Esophagus (tissue), 2 donors: ENCODE measurements at regions not wholly inside any gene's neighbourhood (a gene's known extent, or its start where the extent isn't known, plus 50 kb on each side); places are given as distances from the start of the nearest gene placed in this dataset.

ENCODE experiments used
- H3K27ac ChIP-seq, 2 donors: one replicate each; pipeline ENCODE4 v1.5.1; 2013; ENCODE audit warnings: low read depth in 2 of 2, mild to moderate bottlenecking in 2 of 2, inconsistent platforms in 1 of 2, low read length in 1 of 2, moderate library complexity in 1 of 2
- H3K27me3 ChIP-seq, 2 donors: one replicate each; pipeline ENCODE4 v1.6.1; 2013; ENCODE audit warnings: low read length in 2 of 2, control low read depth in 1 of 2, mild to moderate bottlenecking in 1 of 2; ENCODE audit not compliant: insufficient read depth in 2 of 2, control insufficient read depth in 1 of 2
- H3K36me3 ChIP-seq, 2 donors: one replicate each; pipeline ENCODE4 v1.6.1; 2013; ENCODE audit warnings: low read length in 1 of 2; ENCODE audit not compliant: control insufficient read depth in 2 of 2, insufficient read depth in 2 of 2
- H3K4me1 ChIP-seq, 2 donors: one replicate each; pipeline ENCODE4 v1.6.1; 2013; ENCODE audit warnings: low read length in 1 of 2; ENCODE audit not compliant: control insufficient read depth in 2 of 2, insufficient read depth in 2 of 2
- H3K4me3 ChIP-seq, 2 donors: one replicate each; pipeline ENCODE4 v1.5.1; 2013; ENCODE audit warnings: low read length in 2 of 2, mild to moderate bottlenecking in 2 of 2, low read depth in 1 of 2, moderate library complexity in 1 of 2
- H3K9me3 ChIP-seq, 2 donors: one replicate each; pipeline ENCODE4 v1.6.1; 2013; ENCODE audit warnings: mild to moderate bottlenecking in 2 of 2, low read depth in 1 of 2, low read length in 1 of 2, moderate library complexity in 1 of 2; ENCODE audit not compliant: control insufficient read depth in 2 of 2, insufficient read depth in 1 of 2
- WGBS, 2 donors: extraction: QIAGEN DNeasy Blood & Tissue Kit; methylation state at CpG; one replicate each; pipeline ENCODE4 v1.1.7; 2013; 5-methylcytosine and 5-hydroxymethylcytosine counted together
- donor health status: healthy with polysubstance abuse.
- donor health status: Bipolar disorder and iron deficiency.

- 86 to 88% methylated on average over 28 of the region's 28 CpGs for WGBS, 2 donors
- Histone ChIP-seq H3K27me3 (no peaks in the 10 kb centered on the region), H3K4me1 (peaks cover 3 to 4% of the 10 kb centered on the region in 2 donors), H3K36me3 (no peaks in the 10 kb centered on the region), H3K27ac (no peak overlapping the region), H3K9me3 (peaks cover 0 to 3% of the 10 kb centered on the region in 2 donors), H3K4me3 (no peak overlapping the region)
These were observed 190.8 kb upstream of the C14orf180 start for GRCh38 chr14:104388541-104389325.

DNA sequence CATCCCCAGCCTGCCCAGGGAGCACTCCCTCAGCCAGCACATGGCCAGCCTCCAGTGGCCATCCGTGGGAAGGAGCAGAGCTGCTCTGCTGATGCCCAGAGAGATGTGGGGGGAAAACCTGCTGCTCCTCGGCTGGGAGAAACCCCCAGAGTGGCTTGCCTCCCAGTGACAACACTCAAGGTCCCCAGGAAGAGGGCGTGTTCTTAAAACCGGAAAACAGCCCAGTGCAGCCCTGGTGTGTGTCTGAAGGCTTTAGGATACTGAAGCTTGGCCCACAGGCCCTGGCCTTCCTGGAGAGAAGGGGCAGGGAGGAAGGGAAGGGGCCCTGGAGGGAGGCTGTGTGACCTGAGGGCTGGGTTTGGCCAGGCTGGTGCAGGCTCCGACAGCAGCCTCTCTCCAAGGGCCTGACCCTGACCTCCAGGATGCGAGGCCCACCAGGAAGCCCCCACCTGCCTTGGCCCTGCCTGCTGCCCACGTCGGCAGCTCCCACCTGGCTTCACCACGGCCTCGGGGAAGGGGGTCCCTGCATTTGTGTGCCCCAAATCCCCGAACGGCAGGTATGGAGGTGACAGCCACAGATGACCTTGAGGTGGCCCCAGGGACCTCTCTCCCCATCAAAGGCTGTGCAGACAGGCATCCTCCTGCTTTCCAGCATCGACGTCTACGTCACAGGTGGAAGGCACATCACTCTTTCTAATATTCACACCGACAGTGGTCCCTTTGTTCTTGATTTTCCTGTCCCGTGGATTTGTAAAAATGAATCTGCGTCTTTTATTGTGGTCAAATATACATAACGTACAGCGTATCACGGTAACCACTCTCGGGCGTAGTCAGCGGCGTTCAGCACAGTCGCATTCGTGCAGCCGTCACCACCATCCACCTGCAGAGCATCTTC lies 190.0 kb upstream of the C14orf180 start:
- WGBS, 2 donors: 71 to 74% methylated on average over 28 of the region's 28 CpGs
- Histone ChIP-seq H3K27ac (no peak overlapping the region), H3K36me3 (no peaks in the 10 kb centered on the region), H3K9me3 (no peaks in the 10 kb centered on the region), H3K27me3 (no peaks in the 10 kb centered on the region), H3K4me3 (no peak overlapping the region), H3K4me1 (no peaks in the 10 kb centered on the region)

DNA sequence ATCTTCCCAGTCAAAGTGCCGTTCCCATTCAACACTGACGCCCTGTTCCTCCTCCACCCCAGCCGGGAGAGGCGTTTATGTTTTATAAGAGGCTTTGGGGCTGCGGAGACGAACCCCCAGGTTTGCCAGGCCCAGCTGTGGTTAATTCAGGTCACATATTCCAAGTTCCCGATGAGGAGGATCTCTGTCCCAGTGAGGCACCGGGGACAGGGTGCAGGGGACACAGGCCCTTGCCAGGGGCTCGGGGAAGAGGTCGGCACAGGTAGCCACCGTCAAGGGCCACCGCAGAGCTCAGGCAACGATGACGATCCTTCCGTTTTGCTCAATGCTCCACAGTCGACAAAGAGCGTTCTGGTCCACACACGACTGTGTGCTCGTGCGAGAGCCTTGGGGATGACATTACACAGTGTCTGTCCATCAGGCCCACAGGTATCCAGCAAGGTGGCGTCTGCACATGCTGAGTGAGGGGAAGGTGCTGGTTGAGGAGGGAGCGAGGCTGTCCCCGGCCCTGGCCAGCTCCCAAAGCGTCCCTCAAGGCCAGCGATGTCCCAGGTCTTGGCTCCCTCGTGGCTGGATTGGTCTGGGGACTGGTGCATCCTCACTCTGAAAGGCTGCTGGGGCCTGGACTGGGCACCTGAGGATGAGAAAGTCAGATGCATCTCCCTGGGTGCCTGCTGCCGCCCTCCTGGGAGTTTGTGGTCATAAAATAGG lies 189.2 kb upstream of the C14orf180 start:
- 82 to 89% methylated on average over 27 of the region's 27 CpGs for WGBS, 2 donors
- no peaks in the 10 kb centered on the region for H3K27me3 ChIP-seq
- no peaks in the 10 kb centered on the region for H3K9me3 ChIP-seq
- H3K4me1 ChIP-seq: no peaks in the 10 kb centered on the region
- H3K4me3 ChIP-seq: no peak overlapping the region
- H3K27ac ChIP-seq: no peak overlapping the region
- no peaks in the 10 kb centered on the region for H3K36me3 ChIP-seq

- 81 to 83% methylated on average over 33 of the region's 33 CpGs for WGBS, 2 donors
- no peaks in the 10 kb centered on the region for H3K4me1 ChIP-seq
- peaks cover 0 to 2% of the 10 kb centered on the region in 2 donors for H3K9me3 ChIP-seq
- no peaks in the 10 kb centered on the region for H3K27me3 ChIP-seq
- H3K27ac ChIP-seq: no peak overlapping the region
- no peak overlapping the region for H3K4me3 ChIP-seq
- H3K36me3 ChIP-seq: no peaks in the 10 kb centered on the region
These were observed 188.3 kb upstream of the C14orf180 start for GRCh38 chr14:104390941-104391901.

- peaks cover under 1 to 5% of the 10 kb centered on the region in 2 donors for H3K9me3 ChIP-seq
- no peaks in the 10 kb centered on the region for H3K4me1 ChIP-seq
- H3K4me3 ChIP-seq: no peak overlapping the region
- no peaks in the 10 kb centered on the region for H3K27me3 ChIP-seq
- no peaks in the 10 kb centered on the region for H3K36me3 ChIP-seq
- H3K27ac ChIP-seq: no peak overlapping the region
- 69 to 74% methylated on average over 6 of the region's 6 CpGs for WGBS, 2 donors
These were observed 187.6 kb upstream of the C14orf180 start for GRCh38 chr14:104392001-104392395.

DNA sequence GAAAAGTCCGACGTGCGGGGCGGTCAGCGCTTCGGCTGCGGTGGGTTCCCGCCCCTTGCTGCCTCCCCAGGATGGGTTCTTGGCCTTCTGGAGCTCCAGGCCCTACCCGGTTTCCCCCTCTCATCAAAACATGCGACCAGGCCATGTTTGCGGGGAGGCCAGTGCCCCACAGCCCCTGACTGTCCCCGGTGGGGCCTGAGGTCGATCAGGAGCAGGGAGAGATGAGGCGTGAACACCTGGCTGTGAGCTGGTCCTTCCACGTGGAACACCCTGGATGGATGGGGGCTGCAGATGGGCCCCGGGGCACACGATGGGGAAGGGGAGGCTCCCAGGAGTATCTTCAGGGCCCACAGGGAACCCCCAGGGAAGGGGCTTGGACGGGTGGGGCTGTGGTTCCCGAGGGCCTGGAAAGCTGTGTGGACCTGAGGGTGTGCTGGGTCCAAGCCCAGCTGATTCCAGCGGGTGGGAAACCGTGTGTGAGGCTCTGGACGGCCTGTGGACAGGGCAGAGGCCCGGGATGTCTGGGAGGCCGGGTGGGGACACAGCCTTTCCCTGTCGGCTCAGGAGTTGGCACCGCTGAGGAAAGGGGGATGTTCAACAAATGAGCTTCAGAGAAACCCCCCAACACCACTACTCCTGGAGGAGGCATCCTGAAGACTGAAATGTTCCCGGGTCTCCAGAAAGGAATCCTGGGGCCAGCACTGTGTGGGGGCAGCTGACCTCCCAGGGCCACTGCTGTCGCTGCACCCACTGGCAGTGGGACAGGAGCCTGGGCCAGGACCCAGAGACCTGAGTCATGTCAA lies 187.0 kb upstream of the C14orf180 start:
- Histone ChIP-seq H3K36me3 (no peaks in the 10 kb centered on the region), H3K9me3 (peaks cover 5 to 8% of the 10 kb centered on the region in 2 donors), H3K27me3 (no peaks in the 10 kb centered on the region), H3K4me1 (no peaks in the 10 kb centered on the region), H3K4me3 (no peak overlapping the region), H3K27ac (no peak overlapping the region)
- 83 to 86% methylated on average over 28 of the region's 28 CpGs for WGBS, 2 donors

DNA sequence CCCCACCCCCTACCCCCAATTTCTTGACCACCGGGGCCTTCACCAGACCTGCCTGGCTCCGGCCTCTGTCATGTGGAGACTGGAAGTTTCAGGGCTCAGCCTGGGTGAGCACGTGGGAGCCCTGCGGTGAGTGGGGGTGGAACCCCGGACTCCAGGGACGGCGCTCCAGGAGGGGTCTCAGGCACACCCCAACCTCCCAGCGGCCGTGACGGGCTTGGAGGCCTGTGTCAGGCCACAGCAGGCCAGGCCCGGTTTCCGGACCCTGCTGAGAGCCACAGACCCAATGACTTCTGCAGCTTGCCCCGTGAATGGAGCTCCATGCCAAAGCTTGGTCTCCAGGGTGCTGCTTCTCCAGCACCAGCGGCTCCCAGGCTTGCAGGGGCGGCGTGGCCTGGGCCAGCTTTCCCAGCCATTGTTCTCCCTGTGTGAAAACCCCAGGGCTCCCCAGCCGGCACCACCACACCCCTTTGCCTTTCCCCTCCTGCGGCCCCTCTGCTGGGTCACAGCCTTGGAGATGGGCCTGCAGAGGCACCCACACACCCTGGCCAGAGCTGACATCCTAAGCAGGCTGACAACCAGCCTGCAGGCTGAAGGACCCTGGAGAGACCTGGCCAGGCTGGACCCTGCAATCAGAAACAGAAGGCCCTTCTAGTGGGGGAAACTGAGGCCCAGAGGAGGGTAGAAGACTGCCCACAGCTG lies 186.2 kb upstream of the C14orf180 start:
- WGBS, 2 donors: 81 to 84% methylated on average over 18 of the region's 18 CpGs

DNA sequence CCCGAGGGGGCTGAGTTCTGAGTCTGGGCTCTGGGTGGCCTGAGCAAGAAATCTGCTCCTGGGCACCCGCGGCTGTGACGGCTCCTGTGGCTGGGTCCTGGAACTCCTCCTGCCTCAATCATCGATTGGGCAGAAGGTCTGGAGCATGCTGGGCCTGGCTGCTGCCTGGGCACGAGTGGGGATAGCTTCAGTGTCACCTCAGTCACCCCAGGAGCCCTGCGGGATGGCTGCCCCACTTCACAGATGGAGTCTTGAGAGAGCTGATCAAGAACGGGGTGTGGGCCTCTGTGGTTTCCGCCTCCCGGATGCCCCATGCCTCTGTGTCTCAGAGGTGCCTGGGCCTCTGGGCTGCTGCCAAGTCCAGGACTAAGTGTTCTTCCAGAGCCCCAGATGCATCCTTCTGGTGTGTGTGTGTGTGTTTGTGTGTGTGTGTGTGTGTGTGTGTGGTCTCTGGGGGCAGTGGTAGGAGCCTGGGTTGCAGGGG lies 185.6 kb upstream of the C14orf180 start:
- Histone ChIP-seq H3K4me1 (no peaks in the 10 kb centered on the region), H3K9me3 (peaks cover 5 to 10% of the 10 kb centered on the region in 2 donors), H3K27ac (no peak overlapping the region), H3K36me3 (no peaks in the 10 kb centered on the region), H3K4me3 (no peak overlapping the region), H3K27me3 (no peaks in the 10 kb centered on the region)
- WGBS, 2 donors: 51 to 55% methylated on average over 10 of the region's 10 CpGs

More for the DNA sequence above, 186.2 kb upstream of the C14orf180 start:
- Histone ChIP-seq H3K4me3 (no peak overlapping the region), H3K27ac (no peak overlapping the region), H3K9me3 (peaks cover 5 to 8% of the 10 kb centered on the region in 2 donors), H3K4me1 (no peaks in the 10 kb centered on the region), H3K36me3 (no peaks in the 10 kb centered on the region), H3K27me3 (no peaks in the 10 kb centered on the region)
